GM23338 (cell line): ENCODE measurements at regions not wholly inside any gene's neighbourhood (a gene's known extent, or its start where the extent isn't known, plus 50 kb on each side); places are given as distances from the start of the nearest gene placed in this dataset.

ENCODE experiments used
- CREB1 ChIP-seq: fragments of 250-450 bp; sonication (Bioruptor Pico); IDR thresholded peaks from 2 replicates; pipeline ENCODE4 v1.5.0; 2020; ENCODE audit warnings: low read depth, mild to moderate bottlenecking, moderate library complexity
- CTCF ChIP-seq, 2 experiments: fragments of 200-600 bp in 1 of 2; sonication (generic) in 1 of 2; conservative IDR thresholded peaks; 2 replicates each; pipeline versions ENCODE4 v1.5.1 to v1.6.1; 2016 to 2017; ENCODE audit warnings: antibody characterized with exemption in 2 of 2, low read depth in 2 of 2, mild to moderate bottlenecking in 2 of 2, moderate library complexity in 1 of 2
- ETS1 ChIP-seq: IDR thresholded peaks from 2 replicates; pipeline ENCODE4 v1.6.1; 2016; ENCODE audit warnings: antibody characterized with exemption
- EZH2 ChIP-seq: fragments of 200-600 bp; sonication (generic); IDR thresholded peaks from one replicate; pipeline ENCODE4 v1.8.0; 2017; ENCODE audit warnings: antibody characterized with exemption, mild to moderate bottlenecking, low read depth; ENCODE audit not compliant: unreplicated experiment
- EZH2phosphoT487 ChIP-seq: fragments of 200-600 bp; sonication (generic); IDR thresholded peaks from one replicate; pipeline ENCODE4 v1.8.1; 2018; ENCODE audit warnings: antibody characterized with exemption; ENCODE audit not compliant: unreplicated experiment
- JUNB ChIP-seq: IDR thresholded peaks from one replicate; pipeline ENCODE4 v1.6.1; 2016; ENCODE audit warnings: antibody characterized with exemption; ENCODE audit not compliant: unreplicated experiment
- NANOG ChIP-seq: IDR thresholded peaks from 2 replicates; pipeline ENCODE4 v1.6.1; 2016; ENCODE audit warnings: antibody characterized with exemption, borderline replicate concordance
- POLR2AphosphoS5 ChIP-seq: IDR thresholded peaks from 2 replicates; pipeline ENCODE4 v1.6.1; 2016; ENCODE audit warnings: antibody characterized with exemption, low read depth
- REST ChIP-seq: IDR thresholded peaks from one replicate; pipeline ENCODE4 v1.6.1; 2018; ENCODE audit warnings: antibody characterized with exemption; ENCODE audit not compliant: unreplicated experiment
- STAT1 ChIP-seq: IDR thresholded peaks from one replicate; pipeline ENCODE4 v1.6.1; 2016; ENCODE audit warnings: antibody characterized with exemption; ENCODE audit not compliant: unreplicated experiment
- ZNF114 ChIP-seq: fragments of 250-450 bp; sonication (Bioruptor Pico); IDR thresholded peaks from 2 replicates; pipeline ENCODE4 v1.5.0; 2020; ENCODE audit warnings: mild to moderate bottlenecking, moderate library complexity
- ZNF331 ChIP-seq: fragments of 250-450 bp; sonication (Bioruptor Pico); IDR thresholded peaks from 2 replicates; pipeline ENCODE4 v1.5.0; 2020; ENCODE audit warnings: low read depth, mild to moderate bottlenecking, moderate library complexity
- ZNF462 ChIP-seq: fragments of 250-450 bp; sonication (Bioruptor Pico); IDR thresholded peaks from 2 replicates; pipeline ENCODE4 v1.5.0; 2020; ENCODE audit warnings: mild to moderate bottlenecking, moderate library complexity

GRCh38 chr20:57060407-57061050 is 205.9 kb downstream of the BMP7 start:
- TF ChIP-seq CTCF (conservative IDR thresholded peaks at IDR 0.05; ENCODE audit: low read depth in 2 of 2) = no peak
- TF ChIP-seq CREB1 (CRISPR knock-in tag) = no peak
- no peak for TF ChIP-seq EZH2
- no peak for TF ChIP-seq POLR2AphosphoS5
- no peak for TF ChIP-seq ETS1
- no peak for TF ChIP-seq EZH2phosphoT487
- TF ChIP-seq JUNB = no peak
- TF ChIP-seq ZNF114 (CRISPR knock-in tag) = no peak
- TF ChIP-seq REST = no peak
- TF ChIP-seq ZNF331 (CRISPR knock-in tag) = no peak
- no peak for TF ChIP-seq NANOG
- TF ChIP-seq STAT1 = no peak
- no peak for TF ChIP-seq ZNF462
